IPS-18c (cell line): ENCODE measurements at regions not wholly inside any gene's neighbourhood (a gene's known extent, or its start where the extent isn't known, plus 50 kb on each side); places are given as distances from the start of the nearest gene placed in this dataset.

Experiments used
- H3K4me3 ChIP-seq: 2 replicates; pipeline ENCODE4 v1.7.0; 2013; ENCODE audit warnings: low read depth, mild to moderate bottlenecking, low read length, moderate library complexity; ENCODE audit not compliant: insufficient read depth
- H3K9me3 ChIP-seq: one replicate; pipeline ENCODE4 v1.6.1; 2013; ENCODE audit warnings: mild to moderate bottlenecking, low read length, moderate library complexity; ENCODE audit not compliant: control insufficient read depth, insufficient read depth

- Histone ChIP-seq H3K4me3 (no peak overlapping the region), H3K9me3 (no peaks in the 10 kb centered on the region)
These were observed 245.4 kb upstream of the SPRY2 start for GRCh38 chr13:80586356-80586755.

- Histone ChIP-seq H3K4me3 (no peak overlapping the region), H3K9me3 (no peaks in the 10 kb centered on the region)
These were observed 244.6 kb upstream of the SPRY2 start for GRCh38 chr13:80585531-80585930.

- Histone ChIP-seq H3K4me3 (no peak overlapping the region), H3K9me3 (no peaks in the 10 kb centered on the region)
These were observed 243.9 kb upstream of the SPRY2 start for GRCh38 chr13:80584785-80585184.

- H3K4me3 ChIP-seq, result no peak overlapping the region
- no peaks in the 10 kb centered on the region for H3K9me3 ChIP-seq
These were observed 243.4 kb upstream of the SPRY2 start for GRCh38 chr13:80584306-80584705.

- Histone ChIP-seq H3K4me3 (no peak overlapping the region), H3K9me3 (no peaks in the 10 kb centered on the region)
These were observed 237.2 kb upstream of the SPRY2 start for GRCh38 chr13:80577926-80578670.

- no peaks in the 10 kb centered on the region for H3K9me3 ChIP-seq
These were observed 236.4 kb upstream of the SPRY2 start for GRCh38 chr13:80577285-80577684.

GRCh38 chr13:80574113-80574850, 233.4 kb upstream of the SPRY2 start:
- Histone ChIP-seq H3K9me3 (no peaks in the 10 kb centered on the region), H3K4me3 (no peak overlapping the region)

More at GRCh38 chr13:80577285-80577684, 236.4 kb upstream of the SPRY2 start:
- H3K4me3 ChIP-seq, result no peak overlapping the region

GRCh38 chr13:80572923-80573316, 232.0 kb upstream of the SPRY2 start:
- H3K4me3 ChIP-seq, result no peak overlapping the region
- no peaks in the 10 kb centered on the region for H3K9me3 ChIP-seq

GRCh38 chr13:80572308-80572922, 231.5 kb upstream of the SPRY2 start:
- Histone ChIP-seq H3K9me3 (no peaks in the 10 kb centered on the region), H3K4me3 (no peak overlapping the region)

GRCh38 chr13:80571346-80572307, 230.7 kb upstream of the SPRY2 start:
- Histone ChIP-seq H3K9me3 (no peaks in the 10 kb centered on the region), H3K4me3 (no peak overlapping the region)

GRCh38 chr13:80563439-80563838, 222.5 kb upstream of the SPRY2 start:
- H3K4me3 ChIP-seq, result no peak overlapping the region
- H3K9me3 ChIP-seq, result no peaks in the 10 kb centered on the region

GRCh38 chr13:80562433-80563156, 221.7 kb upstream of the SPRY2 start:
- H3K9me3 ChIP-seq, result no peaks in the 10 kb centered on the region
- no peak overlapping the region for H3K4me3 ChIP-seq

GRCh38 chr13:80560609-80561008, 219.7 kb upstream of the SPRY2 start:
- Histone ChIP-seq H3K9me3 (no peaks in the 10 kb centered on the region), H3K4me3 (no peak overlapping the region)

- H3K9me3 ChIP-seq, result no peaks in the 10 kb centered on the region
- H3K4me3 ChIP-seq, result no peak overlapping the region
These were observed 219.0 kb upstream of the SPRY2 start for GRCh38 chr13:80559944-80560343.

- Histone ChIP-seq H3K9me3 (no peaks in the 10 kb centered on the region), H3K4me3 (no peak overlapping the region)
These were observed 217.1 kb upstream of the SPRY2 start for GRCh38 chr13:80558074-80558473.

GRCh38 chr13:80555796-80556678, 215.1 kb upstream of the SPRY2 start:
- no peaks in the 10 kb centered on the region for H3K9me3 ChIP-seq
- no peak overlapping the region for H3K4me3 ChIP-seq
